ENCODE measurements at regions not wholly inside any gene's neighbourhood (a gene's known extent, or its start where the extent isn't known, plus 50 kb on each side); places are given as distances from the start of the nearest gene placed in this dataset.

DNA sequence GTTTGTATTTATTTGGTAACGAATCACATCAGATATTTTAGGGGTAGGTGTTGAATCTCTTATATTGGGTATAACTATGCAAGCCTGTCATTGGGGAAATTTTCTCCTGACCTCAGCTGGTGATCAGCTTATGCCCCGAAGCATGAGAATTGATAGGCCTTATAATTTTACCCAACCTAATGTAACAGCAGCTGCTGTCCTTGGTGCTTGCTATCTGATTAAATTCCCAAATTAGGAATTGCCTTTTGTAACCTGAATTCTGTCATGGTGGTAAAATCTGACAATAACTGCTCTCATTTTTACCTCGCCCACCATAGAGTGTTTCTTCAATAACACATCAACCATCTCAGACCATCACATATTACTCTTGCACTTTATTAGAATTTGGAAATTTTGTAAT, 1542.6 kb upstream of the PIK3C3 start:
- no peak overlapping the region for H3K9ac ChIP-seq (ENCODE audit: low read length)
- no peak for DNase-seq
- no peak overlapping the region for H3K27ac ChIP-seq (ENCODE audit: low read length)
- no peaks in the 10 kb centered on the region for H3K9me2 ChIP-seq (replicated peaks; ENCODE audit: insufficient read depth, low read length)
- H3K79me2 ChIP-seq (ENCODE audit: low read length) = no peaks in the 10 kb centered on the region
- no peak overlapping the region for H3K4me2 ChIP-seq (ENCODE audit: low read depth, low read length, poor library complexity, severe bottlenecking)
- H3K4me3 ChIP-seq (ENCODE audit: low read length) = no peak overlapping the region
- H2AFZ ChIP-seq (ENCODE audit: low read length) = no peak overlapping the region
- no peaks in the 10 kb centered on the region for H3K4me1 ChIP-seq (ENCODE audit: low read length)
- no peaks in the 10 kb centered on the region for H3K27me3 ChIP-seq (ENCODE audit: low read length)
- H3K36me3 ChIP-seq (ENCODE audit: insufficient read depth, low read length) = no peaks in the 10 kb centered on the region
- H4K20me1 ChIP-seq (ENCODE audit: insufficient read depth, low read depth, low read length) = no peaks in the 10 kb centered on the region
- peaks cover 6% of the 10 kb centered on the region; the same call in 1 of the 2 replicates for H3K9me3 ChIP-seq (ENCODE audit: low read length)

DNA sequence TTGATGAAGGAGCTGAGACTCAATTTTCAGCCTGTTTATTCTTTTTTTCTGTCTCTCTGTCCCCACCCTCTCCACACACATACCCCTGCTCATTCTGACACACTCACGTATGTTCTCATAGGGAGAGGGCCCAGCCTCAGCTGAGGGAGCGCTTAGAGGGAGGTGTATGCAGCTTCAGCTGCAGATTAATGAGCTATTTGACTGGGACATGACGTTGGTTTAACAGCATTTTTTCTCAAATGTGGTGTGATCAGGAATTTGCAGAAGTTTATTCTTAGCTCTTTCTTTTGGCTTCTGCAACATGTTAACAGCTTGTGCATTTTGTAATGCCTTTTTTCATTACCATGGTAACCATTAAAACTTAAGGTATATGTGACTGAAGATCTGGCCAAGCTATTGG, 1547.1 kb upstream of the PIK3C3 start:
- H3K9me3 ChIP-seq (ENCODE audit: low read length) = peaks cover 23% of the 10 kb centered on the region
- H3K79me2 ChIP-seq (ENCODE audit: low read length) = no peaks in the 10 kb centered on the region
- H3K9ac ChIP-seq (ENCODE audit: low read length) = no peak overlapping the region
- no peaks in the 10 kb centered on the region for H3K4me1 ChIP-seq (ENCODE audit: low read length)
- no peaks in the 10 kb centered on the region for H3K27me3 ChIP-seq (ENCODE audit: low read length)
- H3K27ac ChIP-seq (ENCODE audit: low read length) = no peak overlapping the region
- H3K36me3 ChIP-seq (ENCODE audit: insufficient read depth, low read length) = no peaks in the 10 kb centered on the region
- no peak for DNase-seq
- no peak overlapping the region for H2AFZ ChIP-seq (ENCODE audit: low read length)
- H3K4me3 ChIP-seq (ENCODE audit: low read length) = no peak overlapping the region
- no peaks in the 10 kb centered on the region for H4K20me1 ChIP-seq (ENCODE audit: insufficient read depth, low read depth, low read length)
- H3K9me2 ChIP-seq (replicated peaks; ENCODE audit: insufficient read depth, low read length) = no peaks in the 10 kb centered on the region
- no peak overlapping the region for H3K4me2 ChIP-seq (ENCODE audit: low read depth, low read length, poor library complexity, severe bottlenecking)

DNA sequence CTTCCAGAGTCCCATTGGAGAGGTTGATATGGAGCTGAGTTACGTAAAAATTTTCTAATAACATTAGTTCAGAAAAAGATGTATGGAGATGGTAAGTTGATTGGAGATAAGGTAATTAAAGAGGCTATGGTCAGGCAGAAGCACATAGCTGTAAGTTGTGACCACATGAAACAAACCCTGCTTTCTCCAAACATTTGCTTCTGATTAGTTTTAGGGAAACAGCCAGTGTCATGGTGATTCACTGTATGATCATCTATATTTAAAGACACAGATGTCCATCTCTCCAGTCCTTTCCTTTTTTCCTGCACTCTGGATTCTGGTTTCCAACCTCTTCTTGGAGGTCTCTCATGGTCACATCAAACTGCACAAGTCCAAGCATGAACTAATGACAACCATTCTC, 1550.8 kb upstream of the PIK3C3 start:
- H3K79me2 ChIP-seq (ENCODE audit: low read length) = no peaks in the 10 kb centered on the region
- no peak overlapping the region for H3K27ac ChIP-seq (ENCODE audit: low read length)
- H3K4me3 ChIP-seq (ENCODE audit: low read length) = no peak overlapping the region
- no peaks in the 10 kb centered on the region for H4K20me1 ChIP-seq (ENCODE audit: insufficient read depth, low read depth, low read length)
- H3K9ac ChIP-seq (ENCODE audit: low read length) = no peak overlapping the region
- no peak overlapping the region for H3K4me2 ChIP-seq (ENCODE audit: low read depth, low read length, poor library complexity, severe bottlenecking)
- no peaks in the 10 kb centered on the region for H3K9me2 ChIP-seq (replicated peaks; ENCODE audit: insufficient read depth, low read length)
- no peak for DNase-seq
- no peaks in the 10 kb centered on the region for H3K4me1 ChIP-seq (ENCODE audit: low read length)
- no peaks in the 10 kb centered on the region for H3K27me3 ChIP-seq (ENCODE audit: low read length)
- H3K36me3 ChIP-seq (ENCODE audit: insufficient read depth, low read length) = no peaks in the 10 kb centered on the region
- H3K9me3 ChIP-seq (ENCODE audit: low read length) = peaks cover 29% of the 10 kb centered on the region
- H2AFZ ChIP-seq (ENCODE audit: low read length) = no peak overlapping the region

DNA sequence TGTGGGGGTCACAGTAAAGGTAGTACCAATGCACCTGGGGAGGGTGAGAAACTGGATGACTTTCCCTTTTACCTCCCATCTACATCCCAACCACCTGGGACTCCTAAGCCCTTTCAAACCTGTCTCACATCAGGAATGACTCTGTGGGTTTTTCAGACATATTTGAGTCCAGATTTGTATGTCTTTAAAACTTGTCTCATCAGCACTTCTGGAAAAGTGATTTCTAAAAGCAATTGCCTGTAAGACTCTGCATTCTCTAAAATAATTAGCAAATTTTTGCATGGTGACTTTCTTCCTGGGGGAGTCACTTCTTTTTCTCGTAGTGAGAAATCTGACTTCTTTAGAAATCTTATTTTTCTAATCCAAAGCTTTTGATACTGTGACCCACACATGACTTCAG, 1553.0 kb upstream of the PIK3C3 start:
- no peaks in the 10 kb centered on the region for H4K20me1 ChIP-seq (ENCODE audit: insufficient read depth, low read depth, low read length)
- H3K79me2 ChIP-seq (ENCODE audit: low read length) = no peaks in the 10 kb centered on the region
- no peak overlapping the region for H3K4me3 ChIP-seq (ENCODE audit: low read length)
- no peaks in the 10 kb centered on the region for H3K4me1 ChIP-seq (ENCODE audit: low read length)
- no peaks in the 10 kb centered on the region for H3K9me2 ChIP-seq (replicated peaks; ENCODE audit: insufficient read depth, low read length)
- no peak overlapping the region for H3K27ac ChIP-seq (ENCODE audit: low read length)
- H3K36me3 ChIP-seq (ENCODE audit: insufficient read depth, low read length) = no peaks in the 10 kb centered on the region
- H3K27me3 ChIP-seq (ENCODE audit: low read length) = no peaks in the 10 kb centered on the region
- DNase-seq = no peak
- no peak overlapping the region for H3K9ac ChIP-seq (ENCODE audit: low read length)
- peaks cover 28% of the 10 kb centered on the region for H3K9me3 ChIP-seq (ENCODE audit: low read length)
- no peak overlapping the region for H2AFZ ChIP-seq (ENCODE audit: low read length)
- no peak overlapping the region for H3K4me2 ChIP-seq (ENCODE audit: low read depth, low read length, poor library complexity, severe bottlenecking)

DNA sequence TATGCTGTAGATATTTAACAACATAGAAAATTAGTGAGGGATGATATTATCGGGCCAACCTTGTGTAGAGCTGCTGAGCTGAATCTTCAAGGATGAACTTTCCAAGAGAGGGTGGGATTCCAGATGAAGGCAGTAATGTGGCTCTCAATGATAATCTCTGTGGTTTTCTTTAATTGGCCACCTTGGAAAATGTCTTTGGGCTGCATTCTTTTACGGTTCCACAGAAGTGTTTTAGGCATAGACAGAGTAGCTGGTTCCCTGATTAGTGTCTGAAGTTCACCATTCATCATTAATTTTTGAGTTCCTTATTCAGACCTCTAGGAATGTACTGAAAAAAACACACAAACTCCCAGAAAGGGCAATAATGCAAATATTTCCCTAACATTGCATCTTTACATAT, 1566.9 kb upstream of the PIK3C3 start:
- Histone ChIP-seq H3K27me3 (ENCODE audit: low read length) (no peaks in the 10 kb centered on the region), H3K9me3 (ENCODE audit: low read length) (peaks cover 16% of the 10 kb centered on the region; the same call in 1 of the 2 replicates), H3K36me3 (ENCODE audit: insufficient read depth, low read length) (no peaks in the 10 kb centered on the region; the same call in 1 of the 2 replicates), H3K4me3 (ENCODE audit: low read length) (no peak overlapping the region), H3K79me2 (ENCODE audit: low read length) (no peaks in the 10 kb centered on the region), H3K4me2 (ENCODE audit: low read depth, low read length, poor library complexity, severe bottlenecking) (no peak overlapping the region), H3K27ac (ENCODE audit: low read length) (no peak overlapping the region), H2AFZ (ENCODE audit: low read length) (no peak overlapping the region), H3K9ac (ENCODE audit: low read length) (no peak overlapping the region), H4K20me1 (ENCODE audit: insufficient read depth, low read depth, low read length) (no peaks in the 10 kb centered on the region), H3K9me2 (replicated peaks; ENCODE audit: insufficient read depth, low read length) (no peaks in the 10 kb centered on the region), H3K4me1 (ENCODE audit: low read length) (no peaks in the 10 kb centered on the region)
- DNase-seq = no peak

DNA sequence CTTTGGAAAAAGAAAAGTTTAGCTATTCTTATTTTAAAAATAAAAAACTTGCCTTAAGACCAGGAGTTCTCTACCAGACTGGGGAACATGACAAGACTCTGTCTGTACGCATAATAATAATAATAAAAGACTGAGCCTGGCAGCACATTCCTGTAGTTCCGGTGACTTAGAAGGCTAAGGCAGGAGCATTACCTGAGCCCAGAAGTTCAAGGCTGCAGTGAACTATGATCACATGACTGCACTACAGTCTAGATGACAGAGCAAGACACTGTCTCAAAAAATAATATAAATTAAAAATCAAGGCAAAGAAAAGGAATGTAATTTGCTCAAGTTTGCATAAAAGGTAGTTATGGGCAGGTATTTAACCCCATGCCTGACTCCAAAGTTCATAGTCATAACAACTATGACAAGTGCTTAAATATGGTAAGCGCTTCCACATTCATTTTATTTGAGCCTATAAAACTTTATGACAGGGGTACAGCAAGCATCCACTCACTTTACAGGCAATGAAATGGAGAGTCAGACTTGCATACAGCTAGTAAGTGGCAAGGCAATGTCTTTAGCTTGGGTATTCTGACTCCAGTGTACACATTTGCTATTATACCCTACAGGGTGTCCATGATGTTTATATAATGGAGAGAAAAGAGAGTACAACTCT, 1567.8 kb upstream of the PIK3C3 start:
- no peaks in the 10 kb centered on the region for H3K9me2 ChIP-seq (replicated peaks; ENCODE audit: insufficient read depth, low read length)
- H3K79me2 ChIP-seq (ENCODE audit: low read length) = no peaks in the 10 kb centered on the region
- no peaks in the 10 kb centered on the region for H3K27me3 ChIP-seq (ENCODE audit: low read length)
- no peaks in the 10 kb centered on the region for H3K4me1 ChIP-seq (ENCODE audit: low read length)
- peaks cover 14% of the 10 kb centered on the region for H3K9me3 ChIP-seq (ENCODE audit: low read length)
- H3K9ac ChIP-seq (ENCODE audit: low read length) = no peak overlapping the region
- no peak overlapping the region for H3K27ac ChIP-seq (ENCODE audit: low read length)
- no peak for DNase-seq
- no peak overlapping the region for H3K4me3 ChIP-seq (ENCODE audit: low read length)
- H2AFZ ChIP-seq (ENCODE audit: low read length) = no peak overlapping the region
- H3K36me3 ChIP-seq (ENCODE audit: insufficient read depth, low read length) = no peaks in the 10 kb centered on the region; the same call in 1 of the 2 replicates
- no peak overlapping the region for H3K4me2 ChIP-seq (ENCODE audit: low read depth, low read length, poor library complexity, severe bottlenecking)
- no peaks in the 10 kb centered on the region for H4K20me1 ChIP-seq (ENCODE audit: insufficient read depth, low read depth, low read length)

DNA sequence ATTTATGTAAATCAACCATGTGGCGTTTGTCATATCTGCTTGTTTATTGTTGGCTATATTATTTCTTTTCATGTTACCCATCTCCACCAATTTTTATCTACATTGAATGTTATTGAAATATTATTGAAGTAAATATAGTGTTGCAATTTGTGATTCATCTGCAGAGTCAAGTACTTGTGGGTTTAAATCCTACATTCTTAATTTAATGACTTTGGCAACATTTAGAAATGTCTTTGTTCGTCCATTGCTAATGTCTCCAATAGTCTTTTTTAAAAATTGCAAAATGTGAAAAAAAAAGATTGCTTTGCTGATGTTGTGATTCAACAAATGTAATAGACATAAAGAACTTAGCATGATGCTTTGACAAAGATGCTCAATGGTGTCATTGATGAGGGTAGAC, 1572.8 kb upstream of the PIK3C3 start:
- DNase-seq = no peak
- H3K4me2 ChIP-seq (ENCODE audit: low read depth, low read length, poor library complexity, severe bottlenecking) = no peak overlapping the region
- peaks cover 13% of the 10 kb centered on the region; the same call in 1 of the 2 replicates for H3K9me3 ChIP-seq (ENCODE audit: low read length)
- no peaks in the 10 kb centered on the region for H3K36me3 ChIP-seq (ENCODE audit: insufficient read depth, low read length)
- no peak overlapping the region for H3K4me3 ChIP-seq (ENCODE audit: low read length)
- H3K4me1 ChIP-seq (ENCODE audit: low read length) = no peaks in the 10 kb centered on the region
- no peaks in the 10 kb centered on the region for H4K20me1 ChIP-seq (ENCODE audit: insufficient read depth, low read depth, low read length)
- no peaks in the 10 kb centered on the region for H3K79me2 ChIP-seq (ENCODE audit: low read length)
- no peaks in the 10 kb centered on the region for H3K27me3 ChIP-seq (ENCODE audit: low read length)
- no peaks in the 10 kb centered on the region for H3K9me2 ChIP-seq (replicated peaks; ENCODE audit: insufficient read depth, low read length)
- H2AFZ ChIP-seq (ENCODE audit: low read length) = no peak overlapping the region
- no peak overlapping the region for H3K9ac ChIP-seq (ENCODE audit: low read length)
- no peak overlapping the region for H3K27ac ChIP-seq (ENCODE audit: low read length)

DNA sequence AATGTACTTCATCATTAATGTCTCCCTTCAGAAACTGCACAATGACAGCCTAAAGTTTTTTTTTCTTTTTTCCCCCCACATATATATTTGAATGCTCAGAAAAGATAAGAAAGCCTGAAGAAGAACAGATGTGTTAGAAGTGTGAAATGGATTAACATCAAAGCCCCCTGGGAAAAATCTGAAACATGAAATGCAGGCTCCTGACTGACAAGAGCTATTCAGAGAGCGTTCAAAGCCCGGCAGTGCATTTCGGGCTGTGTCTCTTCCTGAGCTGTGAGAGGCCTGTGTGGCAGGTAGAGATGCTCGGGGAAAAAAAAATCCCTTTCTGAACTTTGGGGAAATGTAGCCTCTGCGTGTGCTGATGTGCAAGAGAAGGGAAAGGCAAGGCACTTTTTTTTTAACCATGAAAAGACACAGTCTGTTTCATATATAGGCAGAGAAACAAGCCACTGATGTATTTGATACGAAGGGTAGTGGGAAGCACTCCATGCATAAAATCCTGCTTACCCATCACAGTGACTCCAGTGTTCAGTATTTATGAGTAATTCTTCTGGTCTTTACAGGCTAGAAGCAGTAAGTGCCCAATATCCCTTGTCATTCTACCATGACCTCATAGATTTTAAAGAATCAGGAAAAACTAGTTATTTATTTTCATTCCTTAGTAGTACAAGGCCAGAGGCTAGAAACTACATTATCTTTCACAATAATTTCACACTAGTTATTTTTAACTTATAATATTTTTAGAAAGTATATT, 1574.2 kb upstream of the PIK3C3 start:
- Histone ChIP-seq H2AFZ (ENCODE audit: low read length) (no peak overlapping the region), H3K27ac (ENCODE audit: low read length) (no peak overlapping the region)

More for the DNA sequence above, 1574.2 kb upstream of the PIK3C3 start:
- no peak overlapping the region for H3K9ac ChIP-seq (ENCODE audit: low read length)
- peaks cover 20% of the 10 kb centered on the region for H3K9me3 ChIP-seq (ENCODE audit: low read length)
- H3K36me3 ChIP-seq (ENCODE audit: insufficient read depth, low read length) = no peaks in the 10 kb centered on the region
- no peaks in the 10 kb centered on the region for H3K79me2 ChIP-seq (ENCODE audit: low read length)
- no peaks in the 10 kb centered on the region for H4K20me1 ChIP-seq (ENCODE audit: insufficient read depth, low read depth, low read length)
- H3K4me1 ChIP-seq (ENCODE audit: low read length) = no peaks in the 10 kb centered on the region
- H3K9me2 ChIP-seq (replicated peaks; ENCODE audit: insufficient read depth, low read length) = no peaks in the 10 kb centered on the region
- no peak for DNase-seq
- H3K4me2 ChIP-seq (ENCODE audit: low read depth, low read length, poor library complexity, severe bottlenecking) = no peak overlapping the region
- H3K4me3 ChIP-seq (ENCODE audit: low read length) = no peak overlapping the region
- H3K27me3 ChIP-seq (ENCODE audit: low read length) = no peaks in the 10 kb centered on the region

Data from Karpas-422 (cell line).